ENCODE measurements at regions not wholly inside any gene's neighbourhood (a gene's known extent, or its start where the extent isn't known, plus 50 kb on each side); places are given as distances from the start of the nearest gene placed in this dataset.

GRCh38 chr3:55296791-55297190 is 190.3 kb downstream of the WNT5A start:
- TF ChIP-seq POLR2A (IDR thresholded peaks at IDR 0.05; ENCODE audit: extremely low read depth, insufficient read length): no peak
- TF ChIP-seq MAX (IDR thresholded peaks at IDR 0.05; ENCODE audit: low read depth, low read length): no peak
- TF ChIP-seq MYC (IDR thresholded peaks at IDR 0.05; ENCODE audit: low read depth, low read length): no peak
- no peak for TF ChIP-seq CTCF (IDR thresholded peaks at IDR 0.05; ENCODE audit: low read depth, low read length)
- no peak overlapping the region for H3K4me3 ChIP-seq (ENCODE audit: low read depth, low read length)
- no peak for DNase-seq (ENCODE audit: low read depth)

GRCh38 chr3:55296030-55296429 is 191.1 kb downstream of the WNT5A start:
- TF ChIP-seq POLR2A (IDR thresholded peaks at IDR 0.05; ENCODE audit: extremely low read depth, insufficient read length) (no peak), CTCF (IDR thresholded peaks at IDR 0.05; ENCODE audit: low read depth, low read length) (no peak), MYC (IDR thresholded peaks at IDR 0.05; ENCODE audit: low read depth, low read length) (no peak), MAX (IDR thresholded peaks at IDR 0.05; ENCODE audit: low read depth, low read length) (no peak)
- DNase-seq (ENCODE audit: low read depth): no peak

GRCh38 chr3:55294557-55294956 is 192.5 kb downstream of the WNT5A start:
- TF ChIP-seq MAX (IDR thresholded peaks at IDR 0.05; ENCODE audit: low read depth, low read length): no peak
- TF ChIP-seq POLR2A (IDR thresholded peaks at IDR 0.05; ENCODE audit: extremely low read depth, insufficient read length): no peak
- TF ChIP-seq MYC (IDR thresholded peaks at IDR 0.05; ENCODE audit: low read depth, low read length): no peak
- TF ChIP-seq CTCF (IDR thresholded peaks at IDR 0.05; ENCODE audit: low read depth, low read length): no peak
- H3K4me3 ChIP-seq (ENCODE audit: low read depth, low read length): no peak overlapping the region
- no peak for DNase-seq (ENCODE audit: low read depth)

More at GRCh38 chr3:55296030-55296429, 191.1 kb downstream of the WNT5A start:
- H3K4me3 ChIP-seq (ENCODE audit: low read depth, low read length): no peak overlapping the region

- H3K4me3 ChIP-seq (ENCODE audit: low read depth, low read length): no peak overlapping the region
- TF ChIP-seq MAX (IDR thresholded peaks at IDR 0.05; ENCODE audit: low read depth, low read length) (no peak), MYC (IDR thresholded peaks at IDR 0.05; ENCODE audit: low read depth, low read length) (no peak), POLR2A (IDR thresholded peaks at IDR 0.05; ENCODE audit: extremely low read depth, insufficient read length) (no peak), CTCF (IDR thresholded peaks at IDR 0.05; ENCODE audit: low read depth, low read length) (no peak)
- no peak for DNase-seq (ENCODE audit: low read depth)
These were observed 194.7 kb downstream of the WNT5A start for GRCh38 chr3:55292360-55292759.

GRCh38 chr3:55288657-55289056 is 198.4 kb downstream of the WNT5A start:
- no peak overlapping the region for H3K4me3 ChIP-seq (ENCODE audit: low read depth, low read length)
- TF ChIP-seq MAX (IDR thresholded peaks at IDR 0.05; ENCODE audit: low read depth, low read length) (no peak), POLR2A (IDR thresholded peaks at IDR 0.05; ENCODE audit: extremely low read depth, insufficient read length) (no peak), MYC (IDR thresholded peaks at IDR 0.05; ENCODE audit: low read depth, low read length) (no peak), CTCF (IDR thresholded peaks at IDR 0.05; ENCODE audit: low read depth, low read length) (no peak)
- DNase-seq (ENCODE audit: low read depth): no peak

GRCh38 chr3:55286693-55287092 is 200.4 kb downstream of the WNT5A start:
- no peak for TF ChIP-seq POLR2A (IDR thresholded peaks at IDR 0.05; ENCODE audit: extremely low read depth, insufficient read length)
- TF ChIP-seq CTCF (IDR thresholded peaks at IDR 0.05; ENCODE audit: low read depth, low read length): no peak
- no peak for TF ChIP-seq MAX (IDR thresholded peaks at IDR 0.05; ENCODE audit: low read depth, low read length)
- no peak for TF ChIP-seq MYC (IDR thresholded peaks at IDR 0.05; ENCODE audit: low read depth, low read length)
- H3K4me3 ChIP-seq (ENCODE audit: low read depth, low read length): no peak overlapping the region
- no peak for DNase-seq (ENCODE audit: low read depth)
